HFF-Myc (cell line): ENCODE measurements at regions not wholly inside any gene's neighbourhood (a gene's known extent, or its start where the extent isn't known, plus 50 kb on each side); places are given as distances from the start of the nearest gene placed in this dataset.

Experiments used
- DNase-seq: peaks from one replicate; pipeline ENCODE4 v3.0.0-alpha.2; 2011; ENCODE audit warnings: low read depth; ENCODE audit errors: extremely low read depth
- H3K4me3 ChIP-seq: replicated peaks from 2 replicates; pipeline ENCODE4 v1.5.1; 2011; ENCODE audit warnings: low read depth, mild to moderate bottlenecking, control low read depth, low read length
- TF ChIP-seq, protein P1 (sequence below): IDR thresholded peaks from 2 replicates; pipeline ENCODE4 v1.5.1; 2012; ENCODE audit warnings: mild to moderate bottlenecking, low read depth, low read length, control low read depth; ENCODE audit errors: missing control alignments

DNA sequence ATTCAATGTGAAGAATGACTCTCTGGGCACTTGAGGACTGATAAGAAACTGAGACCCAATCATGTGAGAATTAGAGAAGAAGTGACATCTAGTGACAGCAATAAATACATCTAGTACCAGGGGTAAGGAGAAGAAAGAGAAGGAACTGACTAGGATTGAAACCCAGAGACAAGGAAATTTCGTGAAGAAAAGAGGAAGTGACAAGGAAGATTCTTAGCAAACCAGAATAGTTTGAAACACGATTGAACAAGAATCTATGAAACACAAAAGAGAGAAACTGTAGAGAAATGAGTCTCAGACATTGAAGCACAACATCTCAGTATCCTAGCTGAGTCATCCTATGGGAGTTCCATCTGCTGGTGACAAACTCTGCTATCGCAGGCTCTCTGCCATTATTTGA is 571.9 kb upstream of the PKDCC start:
- H3K4me3 ChIP-seq, result no peak overlapping the region
- TF ChIP-seq, protein P1, sequence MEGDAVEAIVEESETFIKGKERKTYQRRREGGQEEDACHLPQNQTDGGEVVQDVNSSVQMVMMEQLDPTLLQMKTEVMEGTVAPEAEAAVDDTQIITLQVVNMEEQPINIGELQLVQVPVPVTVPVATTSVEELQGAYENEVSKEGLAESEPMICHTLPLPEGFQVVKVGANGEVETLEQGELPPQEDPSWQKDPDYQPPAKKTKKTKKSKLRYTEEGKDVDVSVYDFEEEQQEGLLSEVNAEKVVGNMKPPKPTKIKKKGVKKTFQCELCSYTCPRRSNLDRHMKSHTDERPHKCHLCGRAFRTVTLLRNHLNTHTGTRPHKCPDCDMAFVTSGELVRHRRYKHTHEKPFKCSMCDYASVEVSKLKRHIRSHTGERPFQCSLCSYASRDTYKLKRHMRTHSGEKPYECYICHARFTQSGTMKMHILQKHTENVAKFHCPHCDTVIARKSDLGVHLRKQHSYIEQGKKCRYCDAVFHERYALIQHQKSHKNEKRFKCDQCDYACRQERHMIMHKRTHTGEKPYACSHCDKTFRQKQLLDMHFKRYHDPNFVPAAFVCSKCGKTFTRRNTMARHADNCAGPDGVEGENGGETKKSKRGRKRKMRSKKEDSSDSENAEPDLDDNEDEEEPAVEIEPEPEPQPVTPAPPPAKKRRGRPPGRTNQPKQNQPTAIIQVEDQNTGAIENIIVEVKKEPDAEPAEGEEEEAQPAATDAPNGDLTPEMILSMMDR, result no peak
- DNase-seq, result no peak

DNA sequence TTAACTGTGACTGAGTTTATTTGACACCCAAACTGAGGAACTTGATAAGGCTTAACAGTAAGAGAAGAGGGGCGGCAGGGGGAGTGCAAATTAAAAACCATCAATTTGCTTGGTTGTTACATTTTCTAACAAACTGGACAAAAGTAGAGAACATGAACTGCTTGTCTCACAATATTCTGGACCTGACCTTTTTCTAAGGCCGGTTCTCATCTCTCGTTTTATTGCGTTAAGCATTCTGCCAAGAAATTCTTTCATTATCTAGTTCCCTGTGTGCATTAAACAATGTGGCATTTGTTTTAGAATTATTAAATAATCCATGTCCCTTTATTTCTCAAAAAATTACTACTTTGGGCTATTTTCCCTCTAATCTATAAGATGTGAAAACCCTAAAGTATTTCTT is 565.2 kb upstream of the PKDCC start:
- H3K4me3 ChIP-seq, result no peak overlapping the region
- no peak for DNase-seq
- TF ChIP-seq, protein P1, result no peak

DNA sequence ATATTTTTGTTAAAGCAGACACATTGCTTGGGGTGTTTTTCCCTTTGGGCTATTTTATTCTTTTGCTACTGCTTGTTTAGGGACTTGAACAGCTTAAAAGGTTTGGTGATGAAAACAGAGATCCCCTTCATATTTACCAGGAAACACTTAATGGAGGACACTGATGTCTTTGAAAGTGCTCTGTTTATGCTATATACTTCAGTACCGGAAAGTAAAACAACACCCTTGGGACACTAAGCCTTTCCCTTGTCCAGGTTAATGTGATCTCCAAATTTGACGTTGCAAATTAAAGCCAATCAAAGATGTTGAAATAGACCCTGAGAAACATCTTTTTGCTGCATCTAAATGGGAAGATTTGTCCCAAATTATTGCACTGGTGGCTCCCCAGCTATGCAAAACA is 564.6 kb upstream of the PKDCC start:
- no peak overlapping the region for H3K4me3 ChIP-seq
- DNase-seq, result no peak
- TF ChIP-seq, protein P1, result no peak

DNA sequence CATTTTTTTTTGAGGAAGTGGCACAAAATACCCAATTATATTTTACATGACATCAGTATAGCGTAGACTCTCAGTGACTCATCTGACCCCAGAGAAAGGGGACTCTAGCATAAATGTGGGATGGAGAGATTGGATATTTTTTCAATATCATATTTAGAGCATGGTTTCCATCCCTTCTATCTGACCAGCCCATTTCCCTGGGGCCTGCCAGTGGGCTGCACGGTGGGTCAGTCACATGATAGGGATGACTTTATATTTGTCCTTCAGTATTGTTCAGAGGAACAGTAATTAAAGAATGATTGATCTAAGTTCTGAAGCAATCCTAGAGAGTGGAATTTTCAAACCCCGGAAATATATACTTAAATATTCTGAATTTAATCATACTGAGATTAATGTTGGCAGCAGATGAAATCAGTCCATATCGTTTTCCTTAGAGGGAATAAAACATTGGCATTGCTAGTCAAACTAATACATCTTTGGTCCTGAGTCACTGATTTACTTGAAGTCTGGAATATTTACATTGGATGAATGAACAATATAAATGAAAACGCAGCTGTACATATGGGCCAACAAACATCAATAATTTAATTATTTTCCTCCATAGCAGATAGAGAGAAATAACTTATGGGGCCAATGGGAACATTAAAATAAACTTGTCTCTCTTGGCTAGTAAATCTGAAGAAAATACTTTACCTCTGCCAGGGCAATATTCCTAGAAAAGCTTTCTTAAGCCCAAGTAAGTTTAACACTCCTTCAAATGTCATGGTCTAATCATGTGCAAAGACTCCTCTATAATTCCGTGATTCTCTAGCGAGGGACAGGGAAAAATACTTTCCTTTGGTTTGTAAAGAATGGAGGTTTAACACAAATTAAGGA is 563.6 kb upstream of the PKDCC start:
- TF ChIP-seq, protein P1, result no peak
- no peak for DNase-seq
- H3K4me3 ChIP-seq, result no peak overlapping the region

DNA sequence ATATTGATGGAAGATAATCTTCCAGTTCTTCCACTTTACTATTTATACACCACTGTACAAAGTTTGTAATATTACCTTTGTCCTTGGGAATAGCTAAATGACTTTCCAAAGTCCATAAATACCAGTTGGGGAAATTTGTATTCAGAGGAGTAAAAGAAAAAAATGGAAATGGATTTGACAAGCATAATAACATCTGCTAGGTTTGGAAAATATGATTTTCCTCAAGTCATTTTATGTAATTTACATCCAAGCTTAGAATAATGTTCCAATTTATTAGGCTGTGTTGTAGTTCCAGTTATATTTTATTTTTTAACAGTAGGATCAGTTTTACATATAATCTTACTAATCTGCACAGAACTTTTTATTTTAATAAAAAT is 563.0 kb upstream of the PKDCC start:
- TF ChIP-seq, protein P1, result no peak
- no peak overlapping the region for H3K4me3 ChIP-seq

DNA sequence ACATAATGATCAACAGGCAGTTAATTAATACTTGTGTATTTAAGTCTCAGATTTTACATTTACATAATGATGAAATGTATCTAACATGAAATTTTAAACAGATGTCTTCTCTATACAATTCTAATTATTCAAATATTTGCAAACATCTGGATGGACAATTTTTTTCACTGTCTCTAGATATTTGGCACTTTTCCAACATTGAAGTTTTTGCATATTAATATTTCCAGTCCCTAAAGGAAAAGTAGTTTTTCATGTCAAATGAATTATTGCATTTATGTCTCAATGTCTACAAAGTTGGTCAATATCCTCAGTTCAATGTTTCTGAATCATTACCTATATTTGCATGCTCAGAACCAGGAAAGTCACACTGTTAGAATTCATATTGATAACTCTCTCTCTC is 560.9 kb upstream of the PKDCC start:
- no peak overlapping the region for H3K4me3 ChIP-seq
- TF ChIP-seq, protein P1, result no peak

More for the DNA sequence above, 563.0 kb upstream of the PKDCC start:
- no peak for DNase-seq

More for the DNA sequence above, 560.9 kb upstream of the PKDCC start:
- no peak for DNase-seq
